ENCODE measurements at regions not wholly inside any gene's neighbourhood (a gene's known extent, or its start where the extent isn't known, plus 50 kb on each side); places are given as distances from the start of the nearest gene placed in this dataset.

- Histone ChIP-seq H3K9me3 (replicated peaks) (peaks cover 39% of the 10 kb centered on the region), H3K4me1 (no peaks in the 10 kb centered on the region), H3K27me3 (ENCODE audit: low read depth) (peaks cover 3% of the 10 kb centered on the region), H3K4me3 (no peak overlapping the region), H3K27ac (replicated peaks) (no peak overlapping the region), H3K36me3 (no peaks in the 10 kb centered on the region)
- intact Hi-C loops (cut with micrococcal nuclease): no loop called here
- TF ChIP-seq, protein P1, sequence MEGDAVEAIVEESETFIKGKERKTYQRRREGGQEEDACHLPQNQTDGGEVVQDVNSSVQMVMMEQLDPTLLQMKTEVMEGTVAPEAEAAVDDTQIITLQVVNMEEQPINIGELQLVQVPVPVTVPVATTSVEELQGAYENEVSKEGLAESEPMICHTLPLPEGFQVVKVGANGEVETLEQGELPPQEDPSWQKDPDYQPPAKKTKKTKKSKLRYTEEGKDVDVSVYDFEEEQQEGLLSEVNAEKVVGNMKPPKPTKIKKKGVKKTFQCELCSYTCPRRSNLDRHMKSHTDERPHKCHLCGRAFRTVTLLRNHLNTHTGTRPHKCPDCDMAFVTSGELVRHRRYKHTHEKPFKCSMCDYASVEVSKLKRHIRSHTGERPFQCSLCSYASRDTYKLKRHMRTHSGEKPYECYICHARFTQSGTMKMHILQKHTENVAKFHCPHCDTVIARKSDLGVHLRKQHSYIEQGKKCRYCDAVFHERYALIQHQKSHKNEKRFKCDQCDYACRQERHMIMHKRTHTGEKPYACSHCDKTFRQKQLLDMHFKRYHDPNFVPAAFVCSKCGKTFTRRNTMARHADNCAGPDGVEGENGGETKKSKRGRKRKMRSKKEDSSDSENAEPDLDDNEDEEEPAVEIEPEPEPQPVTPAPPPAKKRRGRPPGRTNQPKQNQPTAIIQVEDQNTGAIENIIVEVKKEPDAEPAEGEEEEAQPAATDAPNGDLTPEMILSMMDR (IDR thresholded peaks at IDR 0.05; ENCODE audit: borderline replicate concordance): no peak
- DNase-seq: no peak
Measured at GRCh38 chr13:107113387-107113786, 545.5 kb upstream of the ARGLU1 start.

DNA sequence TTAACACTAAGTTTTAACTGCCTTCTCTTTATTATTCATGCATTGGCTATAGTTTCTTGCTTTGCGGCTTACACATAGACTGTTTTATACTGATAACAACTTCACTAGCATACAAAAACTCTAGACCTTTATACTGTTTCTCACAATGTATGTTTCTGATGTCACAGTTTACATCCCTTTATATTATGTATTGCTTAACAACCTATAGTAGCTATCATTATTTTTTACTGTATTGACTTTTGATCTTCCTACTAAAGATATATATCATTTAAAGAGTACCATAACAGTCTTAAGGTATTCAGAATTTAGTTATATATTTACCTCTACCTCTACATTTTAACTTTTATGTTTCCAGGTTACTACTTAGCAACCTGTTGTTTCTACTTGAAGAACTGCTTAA, 543.3 kb upstream of the ARGLU1 start:
- no peak for DNase-seq
- Histone ChIP-seq H3K4me3 (no peak overlapping the region), H3K36me3 (no peaks in the 10 kb centered on the region), H3K4me1 (no peaks in the 10 kb centered on the region), H3K27me3 (ENCODE audit: low read depth) (no peaks in the 10 kb centered on the region), H3K27ac (replicated peaks) (no peak overlapping the region), H3K9me3 (replicated peaks) (peaks cover 41% of the 10 kb centered on the region)
- intact Hi-C loops (cut with micrococcal nuclease): no loop called here
- TF ChIP-seq, protein P1 (IDR thresholded peaks at IDR 0.05; ENCODE audit: borderline replicate concordance): no peak

DNA sequence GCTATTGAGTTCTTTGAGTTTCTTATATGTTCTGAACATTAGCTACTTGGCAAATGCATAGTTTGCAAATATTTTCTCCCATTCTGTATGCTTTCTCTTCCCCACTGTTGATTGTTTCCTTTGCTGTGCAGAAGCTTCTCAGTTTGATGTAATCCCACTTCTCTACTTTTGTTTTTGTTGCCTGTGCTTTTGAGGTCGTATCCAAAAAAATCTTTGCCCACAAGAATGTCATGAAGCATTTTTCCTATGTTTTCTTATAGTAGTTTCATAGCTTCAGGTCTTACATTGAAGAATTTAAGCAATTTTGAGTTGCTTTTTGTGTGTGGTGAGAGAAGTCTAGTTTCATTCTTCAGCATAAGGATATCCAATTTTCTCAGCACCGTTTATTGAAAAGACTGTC, 536.7 kb upstream of the ARGLU1 start:
- H3K4me1 ChIP-seq: no peaks in the 10 kb centered on the region
- intact Hi-C loops (cut with micrococcal nuclease): no loop called here
- no peak for DNase-seq
- TF ChIP-seq, protein P1 (IDR thresholded peaks at IDR 0.05; ENCODE audit: borderline replicate concordance): no peak
- no peaks in the 10 kb centered on the region for H3K27me3 ChIP-seq (ENCODE audit: low read depth)
- H3K27ac ChIP-seq (replicated peaks): no peak overlapping the region
- H3K4me3 ChIP-seq: no peak overlapping the region
- H3K9me3 ChIP-seq (replicated peaks): peaks cover 15% of the 10 kb centered on the region
- no peaks in the 10 kb centered on the region for H3K36me3 ChIP-seq

DNA sequence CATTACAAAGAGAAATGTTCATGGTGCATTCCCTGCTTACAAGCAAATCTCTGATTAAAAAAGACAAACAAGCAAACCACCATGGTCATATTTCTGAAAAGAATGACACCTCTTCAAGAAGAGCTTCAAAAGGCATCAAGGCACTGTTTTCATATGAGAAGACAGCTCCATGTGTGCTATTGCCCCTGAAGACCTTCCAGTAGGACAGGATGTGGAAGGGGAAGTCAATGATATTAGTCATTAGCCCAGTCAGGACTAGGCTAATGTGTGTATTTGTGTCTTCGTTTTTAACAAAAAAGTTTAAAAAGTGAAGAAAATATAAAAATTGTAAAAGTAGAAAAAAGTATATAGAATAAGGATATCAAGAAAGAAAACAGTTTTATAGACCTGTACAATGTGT, 534.7 kb upstream of the ARGLU1 start:
- no peaks in the 10 kb centered on the region for H3K4me1 ChIP-seq
- no peak overlapping the region for H3K4me3 ChIP-seq
- no peaks in the 10 kb centered on the region for H3K9me3 ChIP-seq (replicated peaks)
- H3K27ac ChIP-seq (replicated peaks): no peak overlapping the region
- no peak for DNase-seq
- no peaks in the 10 kb centered on the region for H3K36me3 ChIP-seq
- intact Hi-C loops (cut with micrococcal nuclease): no loop called here
- TF ChIP-seq, protein P1 (IDR thresholded peaks at IDR 0.05; ENCODE audit: borderline replicate concordance): no peak
- H3K27me3 ChIP-seq (ENCODE audit: low read depth): no peaks in the 10 kb centered on the region

DNA sequence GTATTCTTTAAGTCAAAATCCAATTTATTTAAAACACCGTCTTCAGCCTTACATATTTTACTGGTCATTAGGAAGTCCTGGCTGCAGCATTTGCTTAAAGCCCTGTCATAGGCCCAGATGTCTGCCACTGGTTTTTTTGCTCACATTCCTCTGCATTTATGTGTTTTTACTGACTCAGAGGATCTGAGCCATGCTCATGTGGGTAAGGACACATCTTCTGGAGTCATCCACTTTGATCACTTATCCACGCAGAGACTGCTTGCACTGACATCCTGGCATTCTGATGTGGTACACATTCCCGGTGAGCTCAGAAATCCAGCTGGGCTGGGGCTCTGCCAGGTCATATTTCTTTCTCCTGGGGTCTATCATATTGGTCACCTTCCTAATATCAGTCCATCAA, 531.7 kb upstream of the ARGLU1 start:
- no peak overlapping the region for H3K4me3 ChIP-seq
- TF ChIP-seq, protein P1 (IDR thresholded peaks at IDR 0.05; ENCODE audit: borderline replicate concordance): no peak
- H3K36me3 ChIP-seq: no peaks in the 10 kb centered on the region
- no peaks in the 10 kb centered on the region for H3K9me3 ChIP-seq (replicated peaks)
- H3K27me3 ChIP-seq (ENCODE audit: low read depth): no peaks in the 10 kb centered on the region
- no peak for DNase-seq
- no peak overlapping the region for H3K27ac ChIP-seq (replicated peaks)
- intact Hi-C loops (cut with micrococcal nuclease): no loop called here
- H3K4me1 ChIP-seq: no peaks in the 10 kb centered on the region

DNA sequence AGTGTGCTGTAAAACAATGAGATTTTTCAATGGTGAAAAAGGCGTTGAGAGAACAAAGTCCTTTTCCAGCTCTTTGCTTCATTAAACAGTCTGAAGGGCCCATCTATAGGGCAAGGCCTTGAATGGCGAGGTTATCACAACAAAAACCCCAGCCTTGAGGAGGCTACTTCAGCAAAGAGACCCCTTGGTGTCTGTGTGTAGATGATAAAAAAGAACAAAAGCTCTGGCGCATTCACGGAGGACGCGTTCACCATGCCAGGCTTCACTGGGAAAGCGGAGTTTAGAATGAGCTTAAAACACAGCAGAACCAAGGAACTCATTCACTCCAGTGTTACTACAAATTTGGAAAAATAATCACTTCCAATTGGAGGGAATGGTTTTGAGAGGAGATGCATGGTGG, 530.0 kb upstream of the ARGLU1 start:
- Histone ChIP-seq H3K4me1 (no peaks in the 10 kb centered on the region), H3K27ac (replicated peaks) (no peak overlapping the region), H3K27me3 (ENCODE audit: low read depth) (no peaks in the 10 kb centered on the region), H3K9me3 (replicated peaks) (peaks cover 6% of the 10 kb centered on the region), H3K4me3 (no peak overlapping the region), H3K36me3 (no peaks in the 10 kb centered on the region)
- intact Hi-C loops (cut with micrococcal nuclease): no loop called here
- TF ChIP-seq, protein P1 (IDR thresholded peaks at IDR 0.05; ENCODE audit: borderline replicate concordance): no peak
- no peak for DNase-seq

All from left ventricle myocardium inferior (tissue), 1 donor.